GM12878 (cell line): ENCODE measurements at regions not wholly inside any gene's neighbourhood (a gene's known extent, or its start where the extent isn't known, plus 50 kb on each side); places are given as distances from the start of the nearest gene placed in this dataset.

Experiments used
- ATAC-seq: fragments of 200-7000 bp; cut with Tn5 transposase; 3 replicates; pipeline ENCODE4 v1.9.1; 2020; ENCODE audit warnings: mild to moderate bottlenecking, moderate library complexity
- BruUV-seq: library from RNA; stranded (reverse); fragments of 400-500 nt; replicated peaks from 2 replicates; lab custom pipeline; 2021; lab: Mats Ljungman, UMichigan
- CTCF ChIA-PET: fragments of 300-600 bp; sonication (Branson Sonifier 250); formaldehyde crosslinking; extraction: SDS; loops from one replicate; lab custom pipeline; 2021; ENCODE audit warnings: inconsistent platforms; lab: Yijun Ruan, JAX
- POLR2A ChIA-PET: fragments of 350-600 bp; formaldehyde crosslinking; extraction: SDS; loops from one replicate; lab custom pipeline; 2021; ENCODE audit warnings: inconsistent platforms; lab: Charles Lee
- RAD21 ChIA-PET: fragments of 300-600 bp; sonication (Branson Sonifier 250); formaldehyde crosslinking; loops from one replicate; lab custom pipeline; 2023; ENCODE audit warnings: antibody characterized with exemption; ENCODE audit not compliant: unreplicated experiment; lab: Charles Lee
- SMC1A ChIA-PET: fragments of 300-600 bp; sonication (Branson Sonifier 250); formaldehyde crosslinking; loops from one replicate; lab custom pipeline; 2023; ENCODE audit not compliant: unreplicated experiment, uncharacterized antibody; lab: Charles Lee
- DNase-seq: peaks from one replicate; pipeline ENCODE4 v3.0.0-alpha.2; 2011; ENCODE audit warnings: low read depth, low spot score
- FAIRE-seq: peaks from 3 replicates; lab custom pipeline; 2011; peaks lifted over from hg19 to GRCh38; lab: Jason Lieb, UNC
- H2AFZ ChIP-seq: 2 replicates; pipeline ENCODE4 v1.6.0; 2011; ENCODE audit warnings: low read depth, low read length, control low read depth; ENCODE audit not compliant: control insufficient read depth
- H3K27ac ChIP-seq: 2 replicates; pipeline ENCODE4 v1.5.1; 2011; ENCODE audit warnings: control low read depth; ENCODE audit not compliant: control insufficient read depth, insufficient read depth
- H3K27me3 ChIP-seq, 2 experiments: replicated peaks in 1 of 2; 2 replicates each; pipeline versions ENCODE4 v1.6.0 to v1.6.1; 2011; ENCODE audit warnings: low read length in 1 of 2; ENCODE audit not compliant: control insufficient read depth in 2 of 2, insufficient read depth in 2 of 2
- H3K36me3 ChIP-seq, 2 experiments: 2 replicates each; pipeline ENCODE4 v1.5.1; 2011; ENCODE audit warnings: low read length in 1 of 2; ENCODE audit not compliant: control insufficient read depth in 2 of 2, insufficient read depth in 2 of 2
- H3K4me1 ChIP-seq: 2 replicates; pipeline ENCODE4 v1.6.1; 2011; ENCODE audit warnings: mild to moderate bottlenecking, low read length, moderate library complexity, mixed read lengths; ENCODE audit not compliant: control insufficient read depth, insufficient read depth
- H3K4me2 ChIP-seq: 2 replicates; pipeline ENCODE4 v1.6.0; 2011; ENCODE audit warnings: control low read depth; ENCODE audit not compliant: control insufficient read depth, insufficient read depth
- H3K4me3 ChIP-seq: fragments of 200-600 bp; sonication (generic); 2 replicates; pipeline ENCODE4 v1.5.1; 2016
- H3K79me2 ChIP-seq: 2 replicates; pipeline ENCODE4 v1.6.0; 2011; ENCODE audit warnings: low read length; ENCODE audit not compliant: control insufficient read depth, insufficient read depth
- H3K9ac ChIP-seq: 2 replicates; pipeline ENCODE4 v1.8.0; 2011; ENCODE audit warnings: low read length, control low read depth, mixed read lengths; ENCODE audit not compliant: control insufficient read depth, insufficient read depth
- H3K9me3 ChIP-seq: replicated peaks from 3 replicates; pipeline ENCODE4 v1.5.1; 2011; ENCODE audit warnings: mild to moderate bottlenecking, low read length; ENCODE audit not compliant: control insufficient read depth, insufficient read depth
- H4K20me1 ChIP-seq: 2 replicates; pipeline ENCODE4 v1.6.0; 2011; ENCODE audit not compliant: control insufficient read depth, insufficient read depth
- CBX3 ChIP-seq: fragments of 200-600 bp; sonication (generic); IDR thresholded peaks from 2 replicates; pipeline ENCODE4 v1.6.1; 2016; ENCODE audit warnings: low read depth, borderline replicate concordance
- CREM ChIP-seq: IDR thresholded peaks from 2 replicates; pipeline ENCODE4 v1.6.1; 2014; ENCODE audit warnings: antibody characterized with exemption, low read depth
- CTCF ChIP-seq, 3 experiments: IDR thresholded peaks in 2 of 3; conservative IDR thresholded peaks in 1 of 3; 2 replicates each; pipeline ENCODE4 v1.5.1; 2011; ENCODE audit warnings: low read depth in 3 of 3, low read length in 3 of 3, mild to moderate bottlenecking in 3 of 3, control low read depth in 2 of 3, moderate library complexity in 2 of 3, inconsistent platforms in 1 of 3, mixed read lengths in 1 of 3; ENCODE audit not compliant: control insufficient read depth in 2 of 3, insufficient read depth in 1 of 3; ENCODE audit errors: extremely low read depth in 1 of 3
- IRF4 ChIP-seq: IDR thresholded peaks from 2 replicates; pipeline ENCODE4 v1.6.1; 2011; ENCODE audit warnings: low read depth, low read length
- JUNB ChIP-seq: IDR thresholded peaks from 2 replicates; pipeline ENCODE4 v1.6.1; 2016; ENCODE audit warnings: antibody characterized with exemption, mild to moderate bottlenecking
- MTA2 ChIP-seq: fragments of 450-650 bp; IDR thresholded peaks from 2 replicates; pipeline ENCODE4 v1.6.1; 2016; ENCODE audit warnings: low read depth, mild to moderate bottlenecking, moderate library complexity
- NR2C1 ChIP-seq: fragments of 450-650 bp; IDR thresholded peaks from 2 replicates; pipeline ENCODE4 v1.6.1; 2017; ENCODE audit warnings: antibody characterized with exemption, mild to moderate bottlenecking, moderate library complexity
- NR2F1 ChIP-seq: fragments of 450-650 bp; conservative IDR thresholded peaks from 2 replicates; pipeline ENCODE4 v1.6.1; 2017; ENCODE audit warnings: mild to moderate bottlenecking
- NRF1 ChIP-seq: conservative IDR thresholded peaks from 2 replicates; pipeline ENCODE4 v1.6.1; 2011; ENCODE audit warnings: mild to moderate bottlenecking, low read depth, low read length, improper control_type of control experiment
- RAD21 ChIP-seq: IDR thresholded peaks from 2 replicates; pipeline ENCODE4 v1.6.1; 2011; ENCODE audit warnings: mild to moderate bottlenecking, low read depth, low read length, moderate library complexity; ENCODE audit not compliant: insufficient read depth
- RUNX3 ChIP-seq: IDR thresholded peaks from 2 replicates; pipeline ENCODE4 v1.6.1; 2012; ENCODE audit warnings: low read length, inconsistent platforms
- SMC3 ChIP-seq: IDR thresholded peaks from 2 replicates; pipeline ENCODE4 v1.6.1; 2011; ENCODE audit warnings: low read length, improper control_type of control experiment, borderline replicate concordance
- WGBS: methylation state at CpG from one replicate; pipeline ENCODE4 v1.1.6; 2016; ENCODE audit warnings: low lambda C conversion rate; ENCODE audit not compliant: insufficient replicate concordance, insufficient coverage; ENCODE audit errors: missing lambda C conversion rate; 5-methylcytosine and 5-hydroxymethylcytosine counted together
- in situ Hi-C: fragments of 300-500 bp; cut with MboI; formaldehyde crosslinking; loops from 9 replicates; pipeline ENCODE4 v1.14.3; 2018; ENCODE audit warnings: mixed read lengths
- intact Hi-C: fragments of 100-400 bp; cut with micrococcal nuclease; formaldehyde crosslinking; loops from one replicate; pipeline ENCODE4 v1.14.2; 2022; ENCODE audit not compliant: unreplicated experiment
- TF ChIP-seq, protein P1 (sequence below): fragments of 450-650 bp; IDR thresholded peaks from 2 replicates; pipeline ENCODE4 v1.6.1; 2018; ENCODE audit warnings: borderline replicate concordance, mild to moderate bottlenecking; ENCODE audit not compliant: partially characterized antibody

- H4K20me1 ChIP-seq, result no peaks in the 10 kb centered on the region
- no peak overlapping the region for H3K9ac ChIP-seq
- no peaks in the 10 kb centered on the region for H3K36me3 ChIP-seq
- H3K9me3 ChIP-seq, result no peaks in the 10 kb centered on the region
- RAD21 ChIA-PET, result no interaction called here
- TF ChIP-seq CBX3, result no peak
- TF ChIP-seq RUNX3, result no peak
- no peak for TF ChIP-seq CREM
- TF ChIP-seq MTA2, result no peak
- TF ChIP-seq NRF1, result no peak
- peak; percentile 62 for TF ChIP-seq NR2C1
- TF ChIP-seq SMC3, result peak; percentile 15; the same call in 1 of the 2 replicates
- TF ChIP-seq, protein P1, sequence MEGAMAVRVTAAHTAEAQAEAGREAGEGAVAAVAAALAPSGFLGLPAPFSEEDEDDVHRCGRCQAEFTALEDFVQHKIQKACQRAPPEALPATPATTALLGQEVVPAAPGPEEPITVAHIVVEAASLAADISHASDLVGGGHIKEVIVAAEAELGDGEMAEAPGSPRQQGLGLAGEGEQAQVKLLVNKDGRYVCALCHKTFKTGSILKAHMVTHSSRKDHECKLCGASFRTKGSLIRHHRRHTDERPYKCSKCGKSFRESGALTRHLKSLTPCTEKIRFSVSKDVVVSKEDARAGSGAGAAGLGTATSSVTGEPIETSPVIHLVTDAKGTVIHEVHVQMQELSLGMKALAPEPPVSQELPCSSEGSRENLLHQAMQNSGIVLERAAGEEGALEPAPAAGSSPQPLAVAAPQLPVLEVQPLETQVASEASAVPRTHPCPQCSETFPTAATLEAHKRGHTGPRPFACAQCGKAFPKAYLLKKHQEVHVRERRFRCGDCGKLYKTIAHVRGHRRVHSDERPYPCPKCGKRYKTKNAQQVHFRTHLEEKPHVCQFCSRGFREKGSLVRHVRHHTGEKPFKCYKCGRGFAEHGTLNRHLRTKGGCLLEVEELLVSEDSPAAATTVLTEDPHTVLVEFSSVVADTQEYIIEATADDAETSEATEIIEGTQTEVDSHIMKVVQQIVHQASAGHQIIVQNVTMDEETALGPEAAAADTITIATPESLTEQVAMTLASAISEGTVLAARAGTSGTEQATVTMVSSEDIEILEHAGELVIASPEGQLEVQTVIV, result no peak
- peak; percentile 65 for TF ChIP-seq JUNB
- TF ChIP-seq CTCF (IDR thresholded peaks at IDR 0.05 in 2 of 3, conservative IDR thresholded peaks at IDR 0.05 in 1 of 3; ENCODE audit: control insufficient read depth in 2 of 3, extremely low read depth in 1 of 3, insufficient read depth in 1 of 3, low read depth in 3 of 3, low read length in 3 of 3), result peak; percentile 33 to 53 (median 52); a peak in 5 of 6 replicates
- TF ChIP-seq NR2F1, result peak; percentile 70
- TF ChIP-seq RAD21, result peak; percentile 47
- TF ChIP-seq IRF4, result peak; percentile 12; the same call in 1 of the 2 replicates
- CTCF ChIA-PET, result interaction anchor here (0.7 to 2.2 kb wide), 5 partner anchors 9 to 133 kb away, joined by 3 to 7 read pairs (median 3); no protein-coding TSS in a partner anchor
- in situ Hi-C loops (no loop called here), intact Hi-C loops (no loop called here)
- ATAC-seq, result peak; percentile 76
- no peak overlapping the region for H3K4me2 ChIP-seq
- DNase-seq, result no peak
- no peak for FAIRE-seq
- POLR2A ChIA-PET, result no interaction called here
- no peaks in the 10 kb centered on the region; a peak in 1 of 4 replicates for H3K27me3 ChIP-seq
- H3K4me1 ChIP-seq, result no peaks in the 10 kb centered on the region
- SMC1A ChIA-PET, result interaction anchor here (0.7 to 1.2 kb wide), 3 partner anchors 12 to 1390 kb away, joined by 3 read pairs; no protein-coding TSS in a partner anchor
- no TSS peak for BruUV-seq
- H3K79me2 ChIP-seq, result no peaks in the 10 kb centered on the region
- 0% methylated on average over 1 of the region's 1 CpG for WGBS
- no peak overlapping the region for H3K27ac ChIP-seq
- H3K4me3 ChIP-seq, result no peak overlapping the region
- H2AFZ ChIP-seq, result no peak overlapping the region
Measured at GRCh38 chr14:49306152-49306751, 279.9 kb downstream of the RPS29 start.
